ENCODE measurements at regions not wholly inside any gene's neighbourhood (a gene's known extent, or its start where the extent isn't known, plus 50 kb on each side); places are given as distances from the start of the nearest gene placed in this dataset.

DNA sequence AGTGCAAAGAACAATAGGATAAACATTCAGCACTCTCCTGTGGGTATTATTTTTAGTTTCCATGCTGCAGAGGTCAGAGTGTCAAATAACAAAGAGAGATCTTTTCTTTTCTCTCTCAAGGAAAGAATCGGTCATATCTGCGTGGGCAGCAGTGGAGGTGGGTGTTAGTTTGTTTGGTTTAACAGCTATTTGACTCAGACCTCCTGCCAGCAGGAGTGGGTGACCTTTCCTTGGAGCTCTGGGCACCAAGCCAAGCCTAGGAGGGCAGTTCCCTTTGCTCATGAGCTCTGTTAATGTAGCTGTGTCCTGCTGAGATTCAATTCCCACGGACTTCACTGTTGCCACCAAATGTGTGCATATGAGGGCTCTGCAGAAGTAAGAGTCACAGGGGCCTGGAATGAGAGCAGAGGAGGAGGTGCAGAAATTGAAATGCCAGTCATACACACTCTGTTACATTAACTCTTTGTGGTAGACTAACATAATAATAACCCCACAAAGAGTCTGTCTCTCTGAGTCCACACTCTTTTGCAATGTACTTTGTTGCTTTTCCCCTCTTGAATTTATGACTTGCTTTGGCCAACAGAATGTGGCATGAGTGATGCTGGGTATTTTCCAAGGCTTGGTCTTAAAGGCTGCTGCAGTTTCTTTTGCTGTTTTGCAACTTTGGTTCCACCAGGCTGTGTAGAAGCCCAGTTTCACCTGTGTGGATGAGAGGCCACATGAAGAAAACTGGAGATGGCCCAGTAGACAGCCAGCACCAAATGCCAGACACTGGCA lies 76.0 kb upstream of the GRK3 start:
- TF ChIP-seq, protein P1, sequence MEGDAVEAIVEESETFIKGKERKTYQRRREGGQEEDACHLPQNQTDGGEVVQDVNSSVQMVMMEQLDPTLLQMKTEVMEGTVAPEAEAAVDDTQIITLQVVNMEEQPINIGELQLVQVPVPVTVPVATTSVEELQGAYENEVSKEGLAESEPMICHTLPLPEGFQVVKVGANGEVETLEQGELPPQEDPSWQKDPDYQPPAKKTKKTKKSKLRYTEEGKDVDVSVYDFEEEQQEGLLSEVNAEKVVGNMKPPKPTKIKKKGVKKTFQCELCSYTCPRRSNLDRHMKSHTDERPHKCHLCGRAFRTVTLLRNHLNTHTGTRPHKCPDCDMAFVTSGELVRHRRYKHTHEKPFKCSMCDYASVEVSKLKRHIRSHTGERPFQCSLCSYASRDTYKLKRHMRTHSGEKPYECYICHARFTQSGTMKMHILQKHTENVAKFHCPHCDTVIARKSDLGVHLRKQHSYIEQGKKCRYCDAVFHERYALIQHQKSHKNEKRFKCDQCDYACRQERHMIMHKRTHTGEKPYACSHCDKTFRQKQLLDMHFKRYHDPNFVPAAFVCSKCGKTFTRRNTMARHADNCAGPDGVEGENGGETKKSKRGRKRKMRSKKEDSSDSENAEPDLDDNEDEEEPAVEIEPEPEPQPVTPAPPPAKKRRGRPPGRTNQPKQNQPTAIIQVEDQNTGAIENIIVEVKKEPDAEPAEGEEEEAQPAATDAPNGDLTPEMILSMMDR (IDR thresholded peaks at IDR 0.05) = no peak
- intact Hi-C loops (cut with DNase I) = no loop called here
- no peaks in the 10 kb centered on the region for H3K27me3 ChIP-seq
- no peak overlapping the region for H3K4me3 ChIP-seq
- no peak overlapping the region for H3K27ac ChIP-seq
- no peaks in the 10 kb centered on the region for H3K9me3 ChIP-seq
- peaks cover 0 to 19% of the 10 kb centered on the region in 2 donors for H3K36me3 ChIP-seq
- DNase-seq (ENCODE audit: low spot score in 2 of 2) = no peak
- no peaks in the 10 kb centered on the region for H3K4me1 ChIP-seq

- Histone ChIP-seq H3K36me3 (peaks cover 0 to 13% of the 10 kb centered on the region in 2 donors), H3K27ac (no peak overlapping the region), H3K9me3 (no peaks in the 10 kb centered on the region), H3K4me3 (no peak overlapping the region), H3K27me3 (no peaks in the 10 kb centered on the region), H3K4me1 (no peaks in the 10 kb centered on the region)
- intact Hi-C loops (cut with DNase I) = no loop called here
- DNase-seq (ENCODE audit: low spot score in 2 of 2) = no peak
- TF ChIP-seq, protein P1 (IDR thresholded peaks at IDR 0.05) = no peak
Observed at GRCh38 chr22:25489947-25490346, 74.5 kb upstream of the GRK3 start.

DNA sequence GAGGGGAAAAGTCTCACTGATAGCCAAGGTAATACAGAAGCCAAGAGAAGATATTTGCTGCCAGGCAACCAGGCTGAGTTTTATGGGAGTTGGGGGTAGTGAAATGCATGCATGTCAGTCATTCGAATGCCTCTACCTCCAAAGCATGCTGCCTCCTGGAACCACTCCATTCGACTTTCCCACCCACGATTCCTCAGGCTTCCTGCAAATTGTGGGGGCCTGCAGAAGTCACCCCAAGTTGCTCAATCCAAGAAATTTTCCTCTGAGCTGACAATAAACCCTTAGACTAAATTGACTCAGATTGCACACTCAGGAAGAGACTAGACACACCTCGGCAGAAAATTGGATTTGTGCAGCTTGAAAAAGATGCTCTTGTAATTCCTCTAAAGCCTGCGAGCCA lies 73.6 kb upstream of the GRK3 start:
- no peak overlapping the region for H3K4me3 ChIP-seq
- DNase-seq (ENCODE audit: low spot score in 2 of 2) = no peak
- H3K27me3 ChIP-seq = no peaks in the 10 kb centered on the region
- intact Hi-C loops (cut with DNase I) = no loop called here
- H3K36me3 ChIP-seq = peaks cover 0 to 8% of the 10 kb centered on the region in 2 donors
- H3K27ac ChIP-seq = no peak overlapping the region
- no peaks in the 10 kb centered on the region for H3K4me1 ChIP-seq
- no peaks in the 10 kb centered on the region for H3K9me3 ChIP-seq
- TF ChIP-seq, protein P1 (IDR thresholded peaks at IDR 0.05) = no peak

DNA sequence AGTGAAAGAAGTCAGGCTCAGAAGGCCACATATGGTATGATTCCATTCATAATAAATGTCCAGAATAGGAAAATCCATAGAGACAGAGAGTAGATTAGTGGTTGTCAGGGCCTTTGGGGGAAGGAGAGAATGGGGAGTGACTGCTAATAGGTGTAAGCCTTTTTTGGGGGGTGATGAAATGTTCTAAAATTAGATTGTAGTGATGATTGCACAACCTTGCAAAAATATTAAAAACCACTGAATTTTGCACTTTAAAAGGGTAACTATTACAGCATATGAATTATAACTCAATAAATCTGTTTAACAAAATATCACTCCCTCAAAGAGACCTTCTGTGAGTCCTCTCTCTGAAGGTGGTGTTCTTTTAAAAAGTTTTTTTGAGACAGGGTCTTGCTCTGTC lies 72.3 kb upstream of the GRK3 start:
- intact Hi-C loops (cut with DNase I) = no loop called here
- no peaks in the 10 kb centered on the region for H3K9me3 ChIP-seq
- H3K27ac ChIP-seq = no peak overlapping the region
- H3K27me3 ChIP-seq = no peaks in the 10 kb centered on the region
- TF ChIP-seq, protein P1 (IDR thresholded peaks at IDR 0.05) = no peak
- H3K4me1 ChIP-seq = no peaks in the 10 kb centered on the region
- DNase-seq (ENCODE audit: low spot score in 2 of 2) = no peak
- H3K36me3 ChIP-seq = peaks cover 0 to 8% of the 10 kb centered on the region in 2 donors
- H3K4me3 ChIP-seq = no peak overlapping the region

DNA sequence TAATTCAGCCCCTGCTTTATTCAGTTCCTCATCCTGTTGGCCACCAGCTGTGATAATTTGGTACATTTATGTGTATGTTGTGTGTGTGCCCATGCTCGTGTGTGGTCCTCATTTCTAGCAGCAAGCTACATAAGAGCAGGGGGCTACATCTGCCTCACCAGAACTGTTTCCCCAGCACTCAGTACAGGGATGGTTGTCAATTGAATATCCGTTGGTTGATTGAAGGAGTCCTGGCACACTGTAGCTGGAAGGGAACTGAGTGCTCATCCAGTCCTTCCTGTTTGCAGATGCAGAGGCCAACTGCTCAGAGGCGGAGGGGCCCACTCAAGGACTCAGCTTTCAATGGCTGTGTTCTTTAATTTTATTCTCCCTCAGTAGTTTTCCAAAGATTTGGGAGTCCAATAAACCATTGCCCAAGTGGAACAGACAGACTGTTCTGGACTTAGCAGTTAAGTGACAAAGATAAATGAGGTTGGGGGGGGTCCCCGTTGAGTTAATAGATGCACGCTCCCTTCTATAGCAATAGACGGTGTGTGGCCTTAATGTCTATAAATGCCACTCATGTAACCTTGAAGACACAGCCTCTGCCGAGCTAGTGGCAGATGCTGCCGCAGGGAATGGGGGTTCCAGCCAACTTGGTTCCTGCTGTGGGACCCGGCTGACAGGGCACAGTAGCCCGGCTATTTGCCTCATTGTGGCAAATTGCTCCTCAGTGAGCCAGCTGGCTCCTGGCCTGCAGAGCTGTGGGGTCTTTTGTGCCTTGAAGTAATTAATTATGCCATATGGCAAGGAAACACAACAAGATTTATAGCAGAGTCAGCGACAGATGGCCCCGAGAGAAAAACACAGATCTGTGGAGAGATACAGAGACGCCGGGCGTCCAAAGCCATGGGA lies 71.4 kb upstream of the GRK3 start:
- Histone ChIP-seq H3K27ac (no peak overlapping the region), H3K9me3 (no peaks in the 10 kb centered on the region), H3K4me3 (no peak overlapping the region), H3K4me1 (no peaks in the 10 kb centered on the region), H3K36me3 (peaks cover 0 to 8% of the 10 kb centered on the region in 2 donors), H3K27me3 (no peaks in the 10 kb centered on the region)
- TF ChIP-seq, protein P1 (IDR thresholded peaks at IDR 0.05) = no peak
- no peak for DNase-seq (ENCODE audit: low spot score in 2 of 2)
- intact Hi-C loops (cut with DNase I) = no loop called here

Measured in ascending aorta (tissue), 2 donors.